ENCODE measurements at regions not wholly inside any gene's neighbourhood (a gene's known extent, or its start where the extent isn't known, plus 50 kb on each side); places are given as distances from the start of the nearest gene placed in this dataset.
"Not testable (repeated sequence)": the region's sequence is repeated elsewhere in the genome, so short reads cannot be mapped to it uniquely, and the experiment has no call there.

GRCh38 chr6:155872961-155873360 lies 417.3 kb upstream of the NOX3 start:
- Mint-ChIP-seq H3K27ac (ENCODE audit: unreplicated experiment) (no peak overlapping the region), H3K9me3 (ENCODE audit: low read depth, unreplicated experiment) (no peaks in the 10 kb centered on the region), H3K4me3 (ENCODE audit: low read depth, unreplicated experiment) (no peak overlapping the region), H3K4me1 (ENCODE audit: low read depth, unreplicated experiment) (no peaks in the 10 kb centered on the region), H3K36me3 (ENCODE audit: insufficient read depth, unreplicated experiment) (no peaks in the 10 kb centered on the region), H3K27me3 (ENCODE audit: unreplicated experiment) (no peaks in the 10 kb centered on the region)
- no peak for TF ChIP-seq CTCF (IDR thresholded peaks at IDR 0.05; ENCODE audit: unreplicated experiment)
- BruUV-seq (replicated peaks), result no TSS peak
- no peak for DNase-seq
- CTCF ChIA-PET, result no interaction called here
- intact Hi-C loops (cut with micrococcal nuclease; ENCODE audit: unreplicated experiment), result no loop called here

GRCh38 chr6:155867682-155868081 lies 412.0 kb upstream of the NOX3 start:
- Mint-ChIP-seq H3K4me1 (ENCODE audit: low read depth, unreplicated experiment) (no peaks in the 10 kb centered on the region), H3K36me3 (ENCODE audit: insufficient read depth, unreplicated experiment) (no peaks in the 10 kb centered on the region), H3K27me3 (ENCODE audit: unreplicated experiment) (no peaks in the 10 kb centered on the region), H3K9me3 (ENCODE audit: low read depth, unreplicated experiment) (peaks cover 2% of the 10 kb centered on the region), H3K27ac (ENCODE audit: unreplicated experiment) (no peak overlapping the region), H3K4me3 (ENCODE audit: low read depth, unreplicated experiment) (no peak overlapping the region)
- BruUV-seq (replicated peaks), result no TSS peak
- CTCF ChIA-PET, result no interaction called here
- no peak for TF ChIP-seq CTCF (IDR thresholded peaks at IDR 0.05; ENCODE audit: unreplicated experiment)
- no peak for DNase-seq
- intact Hi-C loops (cut with micrococcal nuclease; ENCODE audit: unreplicated experiment), result no loop called here

GRCh38 chr6:155866676-155867390 lies 411.2 kb upstream of the NOX3 start:
- H3K4me3 Mint-ChIP-seq (ENCODE audit: low read depth, unreplicated experiment); CTCF ChIA-PET; H3K27ac Mint-ChIP-seq (ENCODE audit: unreplicated experiment); BruUV-seq (replicated peaks); H3K9me3 Mint-ChIP-seq (ENCODE audit: low read depth, unreplicated experiment); H3K27me3 Mint-ChIP-seq (ENCODE audit: unreplicated experiment); H3K4me1 Mint-ChIP-seq (ENCODE audit: low read depth, unreplicated experiment); intact Hi-C loops (cut with micrococcal nuclease; ENCODE audit: unreplicated experiment); DNase-seq; H3K36me3 Mint-ChIP-seq (ENCODE audit: insufficient read depth, unreplicated experiment): not testable (repeated sequence)

- Mint-ChIP-seq H3K4me3 (ENCODE audit: low read depth, unreplicated experiment) (no peak overlapping the region), H3K4me1 (ENCODE audit: low read depth, unreplicated experiment) (peaks cover 8% of the 10 kb centered on the region), H3K9me3 (ENCODE audit: low read depth, unreplicated experiment) (peaks cover 13% of the 10 kb centered on the region), H3K27ac (ENCODE audit: unreplicated experiment) (no peak overlapping the region), H3K36me3 (ENCODE audit: insufficient read depth, unreplicated experiment) (no peaks in the 10 kb centered on the region), H3K27me3 (ENCODE audit: unreplicated experiment) (no peaks in the 10 kb centered on the region)
- no TSS peak for BruUV-seq (replicated peaks)
- CTCF ChIA-PET, result no interaction called here
- DNase-seq, result no peak
- TF ChIP-seq CTCF (IDR thresholded peaks at IDR 0.05; ENCODE audit: unreplicated experiment), result no peak
- intact Hi-C loops (cut with micrococcal nuclease; ENCODE audit: unreplicated experiment), result no loop called here
These were observed 406.2 kb upstream of the NOX3 start for GRCh38 chr6:155861821-155862220.

GRCh38 chr6:155858906-155859305 lies 403.3 kb upstream of the NOX3 start:
- H3K4me1 Mint-ChIP-seq (ENCODE audit: low read depth, unreplicated experiment); H3K27me3 Mint-ChIP-seq (ENCODE audit: unreplicated experiment); CTCF ChIA-PET; H3K4me3 Mint-ChIP-seq (ENCODE audit: low read depth, unreplicated experiment); H3K27ac Mint-ChIP-seq (ENCODE audit: unreplicated experiment); DNase-seq; H3K36me3 Mint-ChIP-seq (ENCODE audit: insufficient read depth, unreplicated experiment); intact Hi-C loops (cut with micrococcal nuclease; ENCODE audit: unreplicated experiment); BruUV-seq (replicated peaks): not testable (repeated sequence)
- peaks cover 11% of the 10 kb centered on the region for H3K9me3 Mint-ChIP-seq (ENCODE audit: low read depth, unreplicated experiment)
